GM20000 (cell line): ENCODE measurements at regions not wholly inside any gene's neighbourhood (a gene's known extent, or its start where the extent isn't known, plus 50 kb on each side); places are given as distances from the start of the nearest gene placed in this dataset.
"Not testable (repeated sequence)": the region's sequence is repeated elsewhere in the genome, so short reads cannot be mapped to it uniquely, and the experiment has no call there.

Source experiments
- DNase-seq: peaks from one replicate; pipeline ENCODE4 v3.0.0; 2012; ENCODE audit warnings: low spot score
- CTCF ChIP-seq: IDR thresholded peaks from 2 replicates; pipeline ENCODE4 v1.5.1; 2012; ENCODE audit warnings: mild to moderate bottlenecking, control low read depth; ENCODE audit errors: extremely low read depth, missing control alignments

- no peak for TF ChIP-seq CTCF
- DNase-seq: no peak
Measured at GRCh38 chrX:150227321-150227860, 135.7 kb upstream of the MAMLD1 start.

DNA sequence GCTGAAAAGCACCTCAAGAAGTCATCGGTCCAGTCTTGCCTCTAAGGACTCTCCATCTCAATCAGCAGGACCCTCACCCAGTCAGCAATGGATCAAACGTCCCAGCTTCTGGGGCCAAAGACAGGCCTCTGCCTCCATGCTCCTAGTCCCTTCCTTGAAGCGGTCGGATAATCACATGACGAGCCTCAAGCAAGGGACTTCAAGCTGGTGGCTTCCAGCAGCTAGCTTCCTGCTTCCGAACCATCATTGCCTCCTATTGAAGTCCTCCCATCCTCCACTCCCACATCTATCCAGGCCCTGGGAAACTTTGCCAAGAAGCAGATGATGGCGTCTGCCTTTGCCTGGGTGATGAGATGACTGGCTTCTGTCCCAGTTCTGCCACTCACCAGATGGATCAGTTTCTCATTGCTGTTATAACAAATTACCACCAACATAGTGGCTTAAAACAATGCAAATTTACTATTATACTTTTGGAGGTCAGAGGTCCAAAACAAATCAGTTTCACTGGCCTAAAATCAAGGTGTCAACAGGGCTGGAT lies 135.2 kb upstream of the MAMLD1 start:
- no peak for TF ChIP-seq CTCF
- no peak for DNase-seq

- TF ChIP-seq CTCF: no peak
Measured at GRCh38 chrX:150228431-150228830, 134.7 kb upstream of the MAMLD1 start.

GRCh38 chrX:150229030-150229429 lies 134.1 kb upstream of the MAMLD1 start:
- TF ChIP-seq CTCF: no peak
- no peak for DNase-seq

More at GRCh38 chrX:150228431-150228830, 134.7 kb upstream of the MAMLD1 start:
- no peak for DNase-seq

GRCh38 chrX:150229481-150229880 lies 133.6 kb upstream of the MAMLD1 start:
- TF ChIP-seq CTCF: no peak
- DNase-seq: no peak

- DNase-seq: not testable (repeated sequence)
Measured at GRCh38 chrX:150230952-150231351, 132.2 kb upstream of the MAMLD1 start.

GRCh38 chrX:150231368-150231767 lies 131.7 kb upstream of the MAMLD1 start:
- not testable (repeated sequence) for DNase-seq

DNA sequence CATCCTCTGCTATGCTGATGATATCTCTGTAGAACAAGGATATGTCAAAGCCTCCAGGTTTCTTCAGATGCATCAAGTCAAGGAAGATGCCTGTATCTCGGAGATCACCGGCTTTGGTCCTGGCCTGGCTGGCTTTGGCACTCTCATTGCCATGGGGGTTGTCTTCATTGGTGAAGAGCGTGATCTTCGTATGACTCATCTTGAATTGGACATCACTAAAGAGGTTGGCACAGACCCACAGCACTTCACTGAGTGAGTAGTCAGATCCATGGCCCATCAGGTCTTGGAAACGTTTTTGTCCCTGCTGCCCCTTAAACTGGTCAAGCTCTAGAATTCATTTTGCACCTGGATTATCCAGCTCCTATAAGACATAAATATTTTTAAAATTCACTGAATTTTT lies 130.9 kb upstream of the MAMLD1 start:
- not testable (repeated sequence) for DNase-seq

DNA sequence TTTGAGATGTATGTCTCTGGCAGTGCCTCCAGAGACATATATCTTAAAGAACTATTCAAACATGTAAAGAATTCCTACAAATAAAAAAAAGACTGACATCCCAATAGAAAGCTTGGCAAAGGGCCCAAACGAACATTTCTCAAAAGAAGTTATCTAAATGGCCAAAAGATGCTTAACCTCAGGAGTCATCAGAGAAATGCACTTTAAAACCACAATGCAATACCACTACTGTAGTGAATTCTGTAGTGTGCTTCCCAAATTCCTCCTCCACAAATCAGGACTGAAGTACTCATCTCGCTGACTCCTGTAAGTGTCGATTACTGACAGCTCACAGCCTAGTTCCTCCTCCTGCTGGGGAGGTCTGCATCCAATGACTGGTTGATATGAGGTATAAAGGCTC lies 129.0 kb upstream of the MAMLD1 start:
- TF ChIP-seq CTCF: no peak
- no peak for DNase-seq
